ENCODE measurements at regions not wholly inside any gene's neighbourhood (a gene's known extent, or its start where the extent isn't known, plus 50 kb on each side); places are given as distances from the start of the nearest gene placed in this dataset.

GRCh38 chr18:57953883-57954282 is 90.1 kb upstream of the NEDD4L start:
- TF ChIP-seq CTCF (IDR thresholded peaks at IDR 0.05; ENCODE audit: low read depth, low read length, missing input control) (no peak), GABPA (IDR thresholded peaks at IDR 0.05 in 1 of 2, conservative IDR thresholded peaks at IDR 0.05 in 1 of 2) (no peak), JUND (IDR thresholded peaks at IDR 0.05) (no peak), RAD21 (IDR thresholded peaks at IDR 0.05) (no peak), FOXA1 (IDR thresholded peaks at IDR 0.05) (no peak), ZBTB33 (IDR thresholded peaks at IDR 0.05) (no peak), TAF1 (conservative IDR thresholded peaks at IDR 0.05) (no peak), REST (IDR thresholded peaks at IDR 0.05) (no peak), YY1 (IDR thresholded peaks at IDR 0.05) (no peak)

Measured in liver (tissue), 3 donors.